ENCODE measurements at regions not wholly inside any gene's neighbourhood (a gene's known extent, or its start where the extent isn't known, plus 50 kb on each side); places are given as distances from the start of the nearest gene placed in this dataset.

DNA sequence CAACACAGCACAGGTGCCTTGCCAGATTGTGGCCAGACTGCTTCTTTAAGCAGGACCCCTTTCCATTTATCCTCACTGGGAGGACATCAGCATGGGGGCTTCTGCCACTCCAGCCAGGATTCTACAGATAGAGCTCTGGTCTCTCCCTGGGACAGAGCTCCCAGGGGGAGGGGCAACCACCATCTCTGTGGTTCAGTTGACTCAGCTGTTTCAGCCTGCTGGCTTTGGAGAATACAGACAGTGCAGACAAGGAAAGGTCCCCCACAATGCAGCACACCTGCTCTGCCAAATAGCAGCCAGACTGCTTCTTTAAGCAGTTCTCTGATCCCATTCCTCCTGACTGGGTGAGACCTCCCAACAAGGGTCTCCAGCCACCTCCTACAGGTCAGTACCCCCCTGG lies 132.8 kb downstream of the OR2K2 start:
- TF ChIP-seq, protein P1, sequence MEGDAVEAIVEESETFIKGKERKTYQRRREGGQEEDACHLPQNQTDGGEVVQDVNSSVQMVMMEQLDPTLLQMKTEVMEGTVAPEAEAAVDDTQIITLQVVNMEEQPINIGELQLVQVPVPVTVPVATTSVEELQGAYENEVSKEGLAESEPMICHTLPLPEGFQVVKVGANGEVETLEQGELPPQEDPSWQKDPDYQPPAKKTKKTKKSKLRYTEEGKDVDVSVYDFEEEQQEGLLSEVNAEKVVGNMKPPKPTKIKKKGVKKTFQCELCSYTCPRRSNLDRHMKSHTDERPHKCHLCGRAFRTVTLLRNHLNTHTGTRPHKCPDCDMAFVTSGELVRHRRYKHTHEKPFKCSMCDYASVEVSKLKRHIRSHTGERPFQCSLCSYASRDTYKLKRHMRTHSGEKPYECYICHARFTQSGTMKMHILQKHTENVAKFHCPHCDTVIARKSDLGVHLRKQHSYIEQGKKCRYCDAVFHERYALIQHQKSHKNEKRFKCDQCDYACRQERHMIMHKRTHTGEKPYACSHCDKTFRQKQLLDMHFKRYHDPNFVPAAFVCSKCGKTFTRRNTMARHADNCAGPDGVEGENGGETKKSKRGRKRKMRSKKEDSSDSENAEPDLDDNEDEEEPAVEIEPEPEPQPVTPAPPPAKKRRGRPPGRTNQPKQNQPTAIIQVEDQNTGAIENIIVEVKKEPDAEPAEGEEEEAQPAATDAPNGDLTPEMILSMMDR (IDR thresholded peaks at IDR 0.05), result no peak
- TF ChIP-seq POLR2A (IDR thresholded peaks at IDR 0.05) (no peak), EP300 (IDR thresholded peaks at IDR 0.05) (no peak)
